ENCODE measurements at regions not wholly inside any gene's neighbourhood (a gene's known extent, or its start where the extent isn't known, plus 50 kb on each side); places are given as distances from the start of the nearest gene placed in this dataset.

- ATAC-seq (ENCODE audit: insufficient read depth, low FRiP score) = no peak
- Histone ChIP-seq H3K4me1 (ENCODE audit: control insufficient read depth in 5 of 5, insufficient read depth in 5 of 5, low read length in 5 of 5) (no peaks in the 10 kb centered on the region), H3K9ac (ENCODE audit: insufficient read depth in 1 of 2, low read length in 2 of 2) (no peak overlapping the region), H3K27ac (ENCODE audit: low read depth in 1 of 2, low read length in 1 of 2) (no peak overlapping the region), H3K27me3 (ENCODE audit: control insufficient read depth in 3 of 3, insufficient read depth in 3 of 3, low read length in 2 of 3) (no peaks in the 10 kb centered on the region), H3K36me3 (ENCODE audit: control insufficient read depth in 4 of 4, insufficient read depth in 4 of 4, low read length in 4 of 4) (no peaks in the 10 kb centered on the region), H3K9me3 (ENCODE audit: control insufficient read depth in 4 of 4, insufficient read depth in 3 of 4, low read length in 3 of 4) (no peaks in the 10 kb centered on the region), H3K4me3 (no peak overlapping the region)
- WGBS, 2 donors = 85 to 90% methylated on average over 4 of the region's 4 CpGs
- DNase-seq = no peak
- TF ChIP-seq CTCF (IDR thresholded peaks at IDR 0.05; ENCODE audit: control extremely low read depth, extremely low read depth) = no peak
Observed at GRCh38 chr2:16515696-16516095, 149.9 kb downstream of the CYRIA start.

GRCh38 chr2:16513626-16514025 is 152.0 kb downstream of the CYRIA start:
- WGBS, 2 donors = 65 to 80% methylated on average over 2 of the region's 2 CpGs
- H3K4me1 ChIP-seq (ENCODE audit: control insufficient read depth in 5 of 5, insufficient read depth in 5 of 5, low read length in 5 of 5) = no peaks in the 10 kb centered on the region
- no peak for TF ChIP-seq CTCF (IDR thresholded peaks at IDR 0.05; ENCODE audit: control extremely low read depth, extremely low read depth)
- no peaks in the 10 kb centered on the region for H3K36me3 ChIP-seq (ENCODE audit: control insufficient read depth in 4 of 4, insufficient read depth in 4 of 4, low read length in 4 of 4)
- no peak overlapping the region for H3K27ac ChIP-seq (ENCODE audit: low read depth in 1 of 2, low read length in 1 of 2)
- H3K27me3 ChIP-seq (ENCODE audit: control insufficient read depth in 3 of 3, insufficient read depth in 3 of 3, low read length in 2 of 3) = peaks cover 0 to 11% (median 1%) of the 10 kb centered on the region in 3 donors
- DNase-seq (no peak), ATAC-seq (ENCODE audit: insufficient read depth, low FRiP score) (no peak)
- no peak overlapping the region for H3K4me3 ChIP-seq
- H3K9me3 ChIP-seq (ENCODE audit: control insufficient read depth in 4 of 4, insufficient read depth in 3 of 4, low read length in 3 of 4) = peaks cover 0 to 2% (median 0%) of the 10 kb centered on the region in 4 donors
- H3K9ac ChIP-seq (ENCODE audit: insufficient read depth in 1 of 2, low read length in 2 of 2) = no peak overlapping the region

GRCh38 chr2:16511041-16511440 is 154.6 kb downstream of the CYRIA start:
- peaks cover 0 to 2% (median 0%) of the 10 kb centered on the region in 4 donors for H3K9me3 ChIP-seq (ENCODE audit: control insufficient read depth in 4 of 4, insufficient read depth in 3 of 4, low read length in 3 of 4)
- H3K4me3 ChIP-seq = no peak overlapping the region
- no peak for ATAC-seq (ENCODE audit: insufficient read depth, low FRiP score)
- H3K9ac ChIP-seq (ENCODE audit: insufficient read depth in 1 of 2, low read length in 2 of 2) = no peak overlapping the region
- no peak for TF ChIP-seq CTCF (IDR thresholded peaks at IDR 0.05; ENCODE audit: control extremely low read depth, extremely low read depth)
- H3K4me1 ChIP-seq (ENCODE audit: control insufficient read depth in 5 of 5, insufficient read depth in 5 of 5, low read length in 5 of 5) = peaks cover 0 to 4% (median 0%) of the 10 kb centered on the region in 5 donors
- H3K27ac ChIP-seq (ENCODE audit: low read depth in 1 of 2, low read length in 1 of 2) = no peak overlapping the region
- 92% methylated on average over 4 of the region's 4 CpGs for WGBS, 2 donors
- DNase-seq = no peak
- peaks cover 0 to 23% (median 13%) of the 10 kb centered on the region in 3 donors for H3K27me3 ChIP-seq (ENCODE audit: control insufficient read depth in 3 of 3, insufficient read depth in 3 of 3, low read length in 2 of 3)
- H3K36me3 ChIP-seq (ENCODE audit: control insufficient read depth in 4 of 4, insufficient read depth in 4 of 4, low read length in 4 of 4) = no peaks in the 10 kb centered on the region

GRCh38 chr2:16509042-16509441 is 156.6 kb downstream of the CYRIA start:
- no peak for TF ChIP-seq CTCF (IDR thresholded peaks at IDR 0.05; ENCODE audit: control extremely low read depth, extremely low read depth)
- Histone ChIP-seq H3K9ac (ENCODE audit: insufficient read depth in 1 of 2, low read length in 2 of 2) (no peak overlapping the region), H3K27me3 (ENCODE audit: control insufficient read depth in 3 of 3, insufficient read depth in 3 of 3, low read length in 2 of 3) (peaks cover 0 to 23% (median 13%) of the 10 kb centered on the region in 3 donors), H3K4me3 (no peak overlapping the region), H3K27ac (ENCODE audit: low read depth in 1 of 2, low read length in 1 of 2) (no peak overlapping the region), H3K4me1 (ENCODE audit: control insufficient read depth in 5 of 5, insufficient read depth in 5 of 5, low read length in 5 of 5) (peaks cover 0 to 4% (median 0%) of the 10 kb centered on the region in 5 donors), H3K9me3 (ENCODE audit: control insufficient read depth in 4 of 4, insufficient read depth in 3 of 4, low read length in 3 of 4) (peaks cover 0 to 2% (median 0%) of the 10 kb centered on the region in 4 donors), H3K36me3 (ENCODE audit: control insufficient read depth in 4 of 4, insufficient read depth in 4 of 4, low read length in 4 of 4) (no peaks in the 10 kb centered on the region)
- ATAC-seq (ENCODE audit: insufficient read depth, low FRiP score) = no peak
- DNase-seq = no peak
- 86 to 87% methylated on average over 3 of the region's 3 CpGs for WGBS, 2 donors
